Stomach (tissue), 4 donors: ENCODE measurements at regions not wholly inside any gene's neighbourhood (a gene's known extent, or its start where the extent isn't known, plus 50 kb on each side); places are given as distances from the start of the nearest gene placed in this dataset.

Source experiments
- CTCF ChIP-seq, 7 experiments: fragments of 450-650 bp in 4 of 7; fragments of 200-600 bp in 3 of 7; sonication (generic) in 3 of 7; IDR thresholded peaks; one replicate each; pipeline ENCODE4 v1.5.1; 2016 to 2019; ENCODE audit warnings: antibody characterized with exemption in 7 of 7, control low read depth in 2 of 7, mild to moderate bottlenecking in 1 of 7
- EP300 ChIP-seq: sonication (generic); formaldehyde crosslinking; IDR thresholded peaks from one replicate; pipeline ENCODE4 v1.6.1; 2017; ENCODE audit warnings: antibody characterized with exemption
- POLR2A ChIP-seq, 4 donors: fragments of 450-650 bp; IDR thresholded peaks; one replicate each; pipeline ENCODE4 v1.6.1; 2016; ENCODE audit warnings: antibody characterized with exemption in 4 of 4, control low read depth in 2 of 4, mild to moderate bottlenecking in 1 of 4, moderate library complexity in 1 of 4
- POLR2AphosphoS5 ChIP-seq, 3 donors: sonication (generic); formaldehyde crosslinking; IDR thresholded peaks; one replicate each; pipeline ENCODE4 v1.6.1; 2016; ENCODE audit warnings: antibody characterized with exemption in 3 of 3

- TF ChIP-seq CTCF (IDR thresholded peaks at IDR 0.05) (no peak), POLR2AphosphoS5 (IDR thresholded peaks at IDR 0.05) (no peak), EP300 (no peak), POLR2A (IDR thresholded peaks at IDR 0.05) (no peak)
Observed at GRCh38 chr9:115442054-115442453, 324.1 kb upstream of the TNC start.
